Endothelial cell of umbilical vein (primary cell): ENCODE measurements at regions not wholly inside any gene's neighbourhood (a gene's known extent, or its start where the extent isn't known, plus 50 kb on each side); places are given as distances from the start of the nearest gene placed in this dataset.

Source experiments
- CTCF ChIP-seq, 2 donors: IDR thresholded peaks; 1 replicate in 1 of 2; 2 replicates in 1 of 2; pipeline ENCODE4 v1.5.1; 2011; ENCODE audit warnings: low read length in 2 of 2, mild to moderate bottlenecking in 2 of 2, moderate library complexity in 2 of 2, control low read depth in 1 of 2, inconsistent platforms in 1 of 2, low read depth in 1 of 2; ENCODE audit not compliant: insufficient read depth in 1 of 2; ENCODE audit errors: extremely low read depth in 1 of 2
- EZH2 ChIP-seq: IDR thresholded peaks from 2 replicates; pipeline ENCODE4 v1.6.1; 2012; ENCODE audit warnings: borderline replicate concordance, low read depth, mild to moderate bottlenecking, moderate library complexity, low read length, inconsistent platforms; ENCODE audit not compliant: severe bottlenecking
- FOS ChIP-seq: IDR thresholded peaks from 2 replicates; pipeline ENCODE4 v1.6.1; 2011; ENCODE audit warnings: mild to moderate bottlenecking, low read length, moderate library complexity, borderline replicate concordance; ENCODE audit not compliant: insufficient read depth
- JUN ChIP-seq: IDR thresholded peaks from 2 replicates; pipeline ENCODE4 v1.6.1; 2011; ENCODE audit warnings: borderline replicate concordance, low read depth; ENCODE audit not compliant: insufficient read length, insufficient read depth
- POLR2A ChIP-seq: IDR thresholded peaks from 2 replicates; pipeline ENCODE4 v1.6.1; 2012; ENCODE audit warnings: low read depth, mild to moderate bottlenecking, control low read depth, low read length
- POLR2AphosphoS5 ChIP-seq: IDR thresholded peaks from 2 replicates; pipeline ENCODE4 v1.6.1; 2012; ENCODE audit warnings: low read depth, mild to moderate bottlenecking, control low read depth, low read length, moderate library complexity; ENCODE audit not compliant: insufficient read depth
- TF ChIP-seq, protein P1 (sequence below): IDR thresholded peaks from 2 replicates; pipeline ENCODE4 v1.6.1; 2011; ENCODE audit not compliant: insufficient read depth, insufficient read length

DNA sequence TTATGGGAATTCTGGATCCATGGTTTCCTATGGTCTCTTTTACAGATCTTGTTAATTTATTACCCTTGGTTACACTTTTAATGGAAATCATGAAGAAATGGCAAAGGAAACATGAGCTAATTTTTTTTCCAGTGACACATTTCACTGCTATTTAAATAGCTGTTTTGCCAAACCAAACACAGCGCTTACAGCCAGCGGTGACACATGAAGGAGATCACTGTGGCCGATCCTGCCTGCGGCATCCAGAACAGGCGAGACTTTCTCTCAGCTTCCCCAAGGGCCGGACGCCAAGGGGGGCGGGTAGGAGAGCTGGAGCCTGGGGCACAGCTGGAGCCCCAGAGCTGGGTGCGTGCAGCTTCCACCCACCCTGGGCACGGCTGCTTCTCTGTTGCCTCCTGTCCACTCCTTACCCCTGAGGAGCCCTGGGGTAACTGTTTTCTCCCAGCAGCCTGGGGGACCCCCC is 81.4 kb upstream of the PKDCC start:
- TF ChIP-seq POLR2A (no peak), CTCF (IDR thresholded peaks at IDR 0.05; ENCODE audit: extremely low read depth in 1 of 2, insufficient read depth in 1 of 2, low read depth in 1 of 2, low read length in 2 of 2) (no peak), EZH2 (no peak), FOS (peak; percentile 88), POLR2AphosphoS5 (peak; percentile 63), JUN (peak; percentile 94)
- TF ChIP-seq, protein P1, sequence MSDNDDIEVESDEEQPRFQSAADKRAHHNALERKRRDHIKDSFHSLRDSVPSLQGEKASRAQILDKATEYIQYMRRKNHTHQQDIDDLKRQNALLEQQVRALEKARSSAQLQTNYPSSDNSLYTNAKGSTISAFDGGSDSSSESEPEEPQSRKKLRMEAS, result no peak
